Spleen (tissue), 7 donors: ENCODE measurements at regions not wholly inside any gene's neighbourhood (a gene's known extent, or its start where the extent isn't known, plus 50 kb on each side); places are given as distances from the start of the nearest gene placed in this dataset.

Experiments used
- POLR2A ChIP-seq, 3 donors: fragments of 450-650 bp; IDR thresholded peaks; one replicate each; pipeline ENCODE4 v1.5.1; 2017; ENCODE audit warnings: antibody characterized with exemption in 3 of 3, mild to moderate bottlenecking in 1 of 3
- POLR2AphosphoS5 ChIP-seq, 3 donors: sonication (generic); formaldehyde crosslinking; IDR thresholded peaks; one replicate each; pipeline ENCODE4 v1.5.1; 2017; ENCODE audit warnings: antibody characterized with exemption in 3 of 3
- TF ChIP-seq, protein P1 (sequence below), 11 experiments: fragments of 200-600 bp in 7 of 11; fragments of 450-650 bp in 4 of 11; sonication (generic) in 4 of 11; IDR thresholded peaks in 8 of 11; conservative IDR thresholded peaks in 3 of 11; 1 replicate in 7 of 11; 2 replicates in 4 of 11; pipeline versions ENCODE4 v1.4.0 to v1.8.0; 2016 to 2021; ENCODE audit warnings: antibody characterized with exemption in 11 of 11, inconsistent platforms in 4 of 11, mild to moderate bottlenecking in 1 of 11
- donor health status: DM: no; HTN: no; CAD: no; lungs with moderate emphysema.
- donor health status: DM: no; HTN: no; CAD: no.
- donor health status: DM: no; HTN: no; CAD: no.

- TF ChIP-seq, protein P1, sequence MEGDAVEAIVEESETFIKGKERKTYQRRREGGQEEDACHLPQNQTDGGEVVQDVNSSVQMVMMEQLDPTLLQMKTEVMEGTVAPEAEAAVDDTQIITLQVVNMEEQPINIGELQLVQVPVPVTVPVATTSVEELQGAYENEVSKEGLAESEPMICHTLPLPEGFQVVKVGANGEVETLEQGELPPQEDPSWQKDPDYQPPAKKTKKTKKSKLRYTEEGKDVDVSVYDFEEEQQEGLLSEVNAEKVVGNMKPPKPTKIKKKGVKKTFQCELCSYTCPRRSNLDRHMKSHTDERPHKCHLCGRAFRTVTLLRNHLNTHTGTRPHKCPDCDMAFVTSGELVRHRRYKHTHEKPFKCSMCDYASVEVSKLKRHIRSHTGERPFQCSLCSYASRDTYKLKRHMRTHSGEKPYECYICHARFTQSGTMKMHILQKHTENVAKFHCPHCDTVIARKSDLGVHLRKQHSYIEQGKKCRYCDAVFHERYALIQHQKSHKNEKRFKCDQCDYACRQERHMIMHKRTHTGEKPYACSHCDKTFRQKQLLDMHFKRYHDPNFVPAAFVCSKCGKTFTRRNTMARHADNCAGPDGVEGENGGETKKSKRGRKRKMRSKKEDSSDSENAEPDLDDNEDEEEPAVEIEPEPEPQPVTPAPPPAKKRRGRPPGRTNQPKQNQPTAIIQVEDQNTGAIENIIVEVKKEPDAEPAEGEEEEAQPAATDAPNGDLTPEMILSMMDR (IDR thresholded peaks at IDR 0.05 in 8 of 11, conservative IDR thresholded peaks at IDR 0.05 in 3 of 11) = no peak
- TF ChIP-seq POLR2A (IDR thresholded peaks at IDR 0.05) (no peak), POLR2AphosphoS5 (IDR thresholded peaks at IDR 0.05) (no peak)
These were observed 482.8 kb upstream of the KLHL29 start for GRCh38 chr2:22902180-22902550.
